ENCODE measurements at regions not wholly inside any gene's neighbourhood (a gene's known extent, or its start where the extent isn't known, plus 50 kb on each side); places are given as distances from the start of the nearest gene placed in this dataset.

- 88% methylated on average over 6 of the region's 6 CpGs for WGBS
- TF ChIP-seq POLR2A (IDR thresholded peaks at IDR 0.05) (no peak), POLR2AphosphoS5 (IDR thresholded peaks at IDR 0.05) (no peak), EP300 (IDR thresholded peaks at IDR 0.05) (no peak)
- TF ChIP-seq, protein P1, sequence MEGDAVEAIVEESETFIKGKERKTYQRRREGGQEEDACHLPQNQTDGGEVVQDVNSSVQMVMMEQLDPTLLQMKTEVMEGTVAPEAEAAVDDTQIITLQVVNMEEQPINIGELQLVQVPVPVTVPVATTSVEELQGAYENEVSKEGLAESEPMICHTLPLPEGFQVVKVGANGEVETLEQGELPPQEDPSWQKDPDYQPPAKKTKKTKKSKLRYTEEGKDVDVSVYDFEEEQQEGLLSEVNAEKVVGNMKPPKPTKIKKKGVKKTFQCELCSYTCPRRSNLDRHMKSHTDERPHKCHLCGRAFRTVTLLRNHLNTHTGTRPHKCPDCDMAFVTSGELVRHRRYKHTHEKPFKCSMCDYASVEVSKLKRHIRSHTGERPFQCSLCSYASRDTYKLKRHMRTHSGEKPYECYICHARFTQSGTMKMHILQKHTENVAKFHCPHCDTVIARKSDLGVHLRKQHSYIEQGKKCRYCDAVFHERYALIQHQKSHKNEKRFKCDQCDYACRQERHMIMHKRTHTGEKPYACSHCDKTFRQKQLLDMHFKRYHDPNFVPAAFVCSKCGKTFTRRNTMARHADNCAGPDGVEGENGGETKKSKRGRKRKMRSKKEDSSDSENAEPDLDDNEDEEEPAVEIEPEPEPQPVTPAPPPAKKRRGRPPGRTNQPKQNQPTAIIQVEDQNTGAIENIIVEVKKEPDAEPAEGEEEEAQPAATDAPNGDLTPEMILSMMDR (IDR thresholded peaks at IDR 0.05) = no peak
- no peak for DNase-seq (ENCODE audit: low spot score in 2 of 2)
- no peak overlapping the region for H3K27ac ChIP-seq
- H3K4me3 ChIP-seq = no peak overlapping the region
- no peaks in the 10 kb centered on the region for H3K36me3 ChIP-seq
- no peaks in the 10 kb centered on the region for H3K9me3 ChIP-seq
- H3K4me1 ChIP-seq = peaks cover 10% of the 10 kb centered on the region
- no peaks in the 10 kb centered on the region for H3K27me3 ChIP-seq
These were observed 91.0 kb upstream of the LCLAT1 start for GRCh38 chr2:30356071-30356470.

DNA sequence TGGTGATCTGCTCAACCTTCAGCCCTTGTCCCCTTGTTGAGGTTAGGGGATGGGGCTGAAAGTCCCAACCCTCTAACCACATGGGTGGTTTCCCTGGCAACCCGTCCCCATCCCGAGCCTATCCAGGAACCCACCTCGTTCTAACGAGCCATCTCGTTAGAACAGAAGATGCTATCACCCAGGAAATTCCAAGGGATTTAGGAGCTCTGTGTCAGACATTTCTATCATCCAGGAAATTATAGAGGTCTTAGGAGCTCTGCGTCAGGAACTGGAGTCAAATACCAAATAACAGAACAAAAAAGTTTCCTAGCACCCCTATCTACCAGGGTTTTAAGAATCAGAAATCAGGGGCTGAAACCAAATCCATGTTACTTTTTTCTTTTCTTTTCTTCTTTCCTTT is 90.3 kb upstream of the LCLAT1 start:
- Histone ChIP-seq H3K9me3 (no peaks in the 10 kb centered on the region), H3K4me3 (no peak overlapping the region), H3K36me3 (no peaks in the 10 kb centered on the region), H3K4me1 (peaks cover 17% of the 10 kb centered on the region), H3K27me3 (no peaks in the 10 kb centered on the region), H3K27ac (no peak overlapping the region)
- TF ChIP-seq POLR2A (IDR thresholded peaks at IDR 0.05) (no peak), EP300 (IDR thresholded peaks at IDR 0.05) (no peak), POLR2AphosphoS5 (IDR thresholded peaks at IDR 0.05) (no peak)
- TF ChIP-seq, protein P1 (IDR thresholded peaks at IDR 0.05) = no peak
- 69% methylated on average over 6 of the region's 6 CpGs for WGBS
- no peak for DNase-seq (ENCODE audit: low spot score in 2 of 2)

- no peaks in the 10 kb centered on the region for H3K9me3 ChIP-seq
- H3K36me3 ChIP-seq = no peaks in the 10 kb centered on the region
- H3K4me1 ChIP-seq = peaks cover 31% of the 10 kb centered on the region
- H3K4me3 ChIP-seq = no peak overlapping the region
- H3K27ac ChIP-seq = no peak overlapping the region
- no peaks in the 10 kb centered on the region for H3K27me3 ChIP-seq
- no peak for DNase-seq (ENCODE audit: low spot score in 2 of 2)
- no peak for TF ChIP-seq POLR2A (IDR thresholded peaks at IDR 0.05)
- TF ChIP-seq, protein P1 (IDR thresholded peaks at IDR 0.05) = no peak
- TF ChIP-seq POLR2AphosphoS5 (IDR thresholded peaks at IDR 0.05) = no peak
- no peak for TF ChIP-seq EP300 (IDR thresholded peaks at IDR 0.05)
- WGBS = 63% methylated on average over 5 of the region's 5 CpGs
These were observed 88.7 kb upstream of the LCLAT1 start for GRCh38 chr2:30358351-30358750.

DNA sequence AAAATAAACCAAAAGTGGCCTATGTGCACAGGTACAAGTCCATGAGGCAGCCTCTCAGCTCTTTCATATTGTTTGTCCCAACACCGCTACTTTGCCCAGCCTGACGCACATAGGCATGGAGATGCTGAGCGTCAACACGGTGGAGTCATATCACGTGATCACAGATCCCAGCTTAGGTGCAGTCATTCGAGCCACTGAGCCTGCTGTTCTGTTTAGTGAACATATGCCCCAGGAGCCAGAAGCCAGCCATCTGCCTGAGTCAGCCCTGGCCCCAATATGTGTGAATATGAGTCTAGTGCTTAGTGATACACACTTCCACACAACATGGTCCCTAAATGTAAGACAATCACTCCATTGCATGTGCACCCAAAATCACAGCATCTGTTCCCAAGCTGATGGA is 88.2 kb upstream of the LCLAT1 start:
- Histone ChIP-seq H3K27ac (peak overlapping the region; percentile 44), H3K36me3 (no peaks in the 10 kb centered on the region), H3K4me3 (no peak overlapping the region), H3K9me3 (no peaks in the 10 kb centered on the region), H3K4me1 (peaks cover 31% of the 10 kb centered on the region), H3K27me3 (no peaks in the 10 kb centered on the region)
- WGBS = 96% methylated on average over 6 of the region's 6 CpGs
- DNase-seq (ENCODE audit: low spot score in 2 of 2) = no peak
- TF ChIP-seq, protein P1 (IDR thresholded peaks at IDR 0.05) = no peak
- no peak for TF ChIP-seq EP300 (IDR thresholded peaks at IDR 0.05)
- no peak for TF ChIP-seq POLR2A (IDR thresholded peaks at IDR 0.05)
- TF ChIP-seq POLR2AphosphoS5 (IDR thresholded peaks at IDR 0.05) = no peak

GRCh38 chr2:30359644-30360167 is 87.3 kb upstream of the LCLAT1 start:
- Histone ChIP-seq H3K4me1 (peaks cover 35% of the 10 kb centered on the region), H3K9me3 (no peaks in the 10 kb centered on the region), H3K36me3 (no peaks in the 10 kb centered on the region), H3K27ac (peak overlapping the region; percentile 44), H3K27me3 (no peaks in the 10 kb centered on the region), H3K4me3 (no peak overlapping the region)
- TF ChIP-seq, protein P1 (IDR thresholded peaks at IDR 0.05) = no peak
- TF ChIP-seq EP300 (IDR thresholded peaks at IDR 0.05) (peak; percentile 11), POLR2A (IDR thresholded peaks at IDR 0.05) (no peak)
- 60% methylated on average over 7 of the region's 7 CpGs for WGBS
- peak in 1 of 2 donors; percentile 73 for DNase-seq (ENCODE audit: low spot score in 2 of 2)
